Neural cell (in vitro differentiated cells): ENCODE measurements at regions not wholly inside any gene's neighbourhood (a gene's known extent, or its start where the extent isn't known, plus 50 kb on each side); places are given as distances from the start of the nearest gene placed in this dataset.

ENCODE experiments used
- CTCF ChIP-seq: fragments of 450-650 bp; IDR thresholded peaks from 2 replicates; pipeline ENCODE4 v1.5.1; 2014; ENCODE audit warnings: antibody characterized with exemption, mild to moderate bottlenecking, moderate library complexity; ENCODE audit not compliant: poor library complexity, severe bottlenecking
- EP300 ChIP-seq: fragments of 450-650 bp; conservative IDR thresholded peaks from 2 replicates; pipeline ENCODE4 v1.6.1; 2014; ENCODE audit warnings: antibody characterized with exemption, mild to moderate bottlenecking, moderate library complexity; ENCODE audit not compliant: poor library complexity, severe bottlenecking
- POLR2AphosphoS5 ChIP-seq: IDR thresholded peaks from 2 replicates; pipeline ENCODE4 v1.6.1; 2012
- RAD21 ChIP-seq: fragments of 450-650 bp; conservative IDR thresholded peaks from 2 replicates; pipeline ENCODE4 v1.6.1; 2014; ENCODE audit warnings: antibody characterized with exemption, mild to moderate bottlenecking, moderate library complexity

GRCh38 chr6:40910260-40910893 lies 128.6 kb downstream of the UNC5CL start:
- TF ChIP-seq CTCF: no peak
- TF ChIP-seq POLR2AphosphoS5: no peak
- TF ChIP-seq EP300: no peak
- no peak for TF ChIP-seq RAD21
